OCI-M1 (cell line): ENCODE measurements at regions not wholly inside any gene's neighbourhood (a gene's known extent, or its start where the extent isn't known, plus 50 kb on each side); places are given as distances from the start of the nearest gene placed in this dataset.

Experiments
- DNase-seq: peaks from one replicate; lab custom pipeline; 2025; lab: John Stamatoyannopoulos, UW

DNA sequence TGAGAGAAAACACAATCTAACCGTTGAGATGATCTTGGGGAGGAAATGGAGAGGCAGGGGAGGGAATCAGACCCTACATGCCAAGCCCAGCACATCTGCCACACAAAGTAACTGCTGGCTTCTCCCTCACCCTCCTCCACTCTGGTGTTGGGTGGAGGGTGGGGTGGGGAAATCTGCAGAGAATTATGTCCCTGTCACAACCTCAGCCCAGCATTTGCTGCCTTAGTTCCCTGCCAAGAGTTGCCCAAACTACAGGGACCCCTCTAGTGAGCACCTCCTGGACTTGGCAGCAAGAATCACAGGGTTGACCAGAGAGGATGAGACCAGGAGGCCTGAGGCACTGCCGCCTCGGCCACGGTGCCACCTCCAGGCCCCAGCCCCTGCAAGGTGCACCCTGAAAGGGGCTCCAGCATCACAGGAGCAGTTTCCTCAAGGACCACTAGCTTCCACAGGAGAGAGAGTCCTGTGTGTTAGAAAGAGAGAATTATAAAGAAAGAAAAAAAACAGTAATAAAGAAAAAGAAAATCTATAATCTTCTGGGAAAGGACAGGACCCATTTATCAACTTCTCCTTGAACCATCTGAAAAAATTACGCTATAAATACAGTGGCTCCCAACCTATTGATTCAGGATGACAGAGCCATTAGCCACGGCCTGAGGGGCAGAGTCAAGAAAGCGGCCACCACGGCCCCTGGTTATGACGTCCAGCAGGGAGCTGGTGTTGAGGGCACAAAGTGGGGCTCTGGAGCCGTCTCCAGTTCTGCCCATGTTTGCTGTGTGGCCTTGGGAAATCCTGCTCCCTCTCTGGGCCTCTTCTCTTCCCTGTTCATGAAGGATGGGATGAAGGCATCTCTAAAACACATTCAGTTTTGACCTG is 451.7 kb downstream of the MATN1 start:
- no peak for DNase-seq

DNA sequence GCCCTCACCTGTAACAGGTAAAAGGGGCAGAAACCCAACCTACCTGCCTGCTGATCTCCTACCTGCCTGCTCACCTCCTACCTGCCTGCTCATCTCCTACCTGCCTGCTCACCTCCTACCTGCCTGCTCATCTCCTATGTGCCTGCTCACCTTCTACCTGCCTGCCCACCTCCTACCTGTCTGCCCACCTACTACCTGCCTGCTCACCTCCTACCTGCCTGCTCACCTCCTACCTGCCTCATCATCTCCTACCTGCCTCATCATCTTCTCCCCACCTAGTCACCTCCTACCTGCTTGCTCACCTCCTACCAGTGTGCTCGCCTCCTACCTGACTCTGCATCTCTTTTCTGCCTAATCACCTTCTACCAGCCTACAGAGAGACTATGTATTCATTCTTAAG is 452.9 kb downstream of the MATN1 start:
- DNase-seq: no peak

GRCh38 chr1:30268923-30269666 is 454.3 kb downstream of the MATN1 start:
- no peak for DNase-seq

- DNase-seq: no peak
Measured at GRCh38 chr1:30267856-30268255, 455.5 kb downstream of the MATN1 start.

GRCh38 chr1:30267046-30267445 is 456.3 kb downstream of the MATN1 start:
- DNase-seq: no peak

- no peak for DNase-seq
Measured at GRCh38 chr1:30265127-30266070, 458.0 kb downstream of the MATN1 start.

- DNase-seq: no peak
Measured at GRCh38 chr1:30264672-30265025, 458.7 kb downstream of the MATN1 start.

- DNase-seq: no peak
Measured at GRCh38 chr1:30263888-30264671, 459.3 kb downstream of the MATN1 start.

- no peak for DNase-seq
Measured at GRCh38 chr1:30263405-30263804, 460.0 kb downstream of the MATN1 start.

DNA sequence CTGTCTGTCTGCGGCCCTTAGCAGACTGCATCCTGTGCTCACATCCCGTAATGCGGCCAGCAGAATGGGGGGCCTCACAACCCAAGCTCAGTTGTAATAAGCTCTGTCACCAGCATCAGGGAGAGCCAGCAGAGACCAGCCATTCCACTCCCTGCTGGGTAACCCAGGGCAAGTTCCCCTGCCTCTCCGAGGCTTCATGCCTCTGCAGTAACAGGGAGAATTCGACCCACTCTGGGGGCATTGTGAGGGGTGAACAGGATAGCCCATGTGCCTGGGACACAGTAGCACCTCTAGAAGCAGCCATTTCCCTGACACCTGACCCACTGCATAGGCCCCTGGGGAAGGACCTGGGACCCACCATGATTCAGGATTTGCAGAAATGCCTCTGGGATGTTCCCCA is 461.2 kb downstream of the MATN1 start:
- no peak for DNase-seq

DNA sequence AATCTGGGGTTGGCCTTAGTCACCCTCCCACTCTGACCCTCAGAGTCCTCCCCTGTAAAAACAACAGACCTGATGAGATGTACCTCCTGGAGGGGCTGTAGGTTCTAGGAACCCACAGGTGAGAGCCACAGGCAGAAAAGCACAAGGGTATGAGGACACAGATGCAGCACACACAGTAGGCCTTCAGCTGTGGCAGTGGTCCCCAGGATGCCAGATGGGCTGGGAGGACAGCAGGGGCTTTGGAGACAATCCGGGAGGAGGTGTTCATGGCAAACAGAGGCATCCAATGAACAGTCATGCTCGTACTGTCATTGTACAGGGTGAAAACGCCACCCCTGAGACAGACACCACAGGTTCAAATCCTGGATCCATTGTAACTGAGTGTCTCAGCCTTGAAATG is 463.1 kb downstream of the MATN1 start:
- DNase-seq: no peak

GRCh38 chr1:30259631-30260030 is 463.8 kb downstream of the MATN1 start:
- DNase-seq: no peak

DNA sequence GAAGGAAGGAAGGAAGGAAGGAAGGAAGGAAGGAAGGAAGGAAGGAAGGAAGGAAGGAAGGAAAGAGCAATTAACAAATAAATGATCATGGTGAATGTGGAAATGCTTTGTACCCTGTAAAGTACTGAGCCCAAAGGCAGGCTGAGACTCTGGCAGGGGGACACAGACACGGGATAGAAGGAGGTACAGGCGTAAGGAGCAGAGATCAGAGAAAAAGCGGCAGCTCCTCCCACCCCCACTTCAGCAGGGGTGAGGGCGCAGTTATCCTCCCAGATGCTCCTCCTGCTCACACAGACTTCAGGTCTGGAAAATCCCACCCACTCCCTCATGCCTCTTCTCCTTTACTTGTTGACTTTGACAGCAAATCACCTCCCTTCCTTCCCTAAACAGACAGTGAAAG is 464.5 kb downstream of the MATN1 start:
- no peak for DNase-seq

- DNase-seq: no peak
Measured at GRCh38 chr1:30258471-30258870, 464.9 kb downstream of the MATN1 start.

DNA sequence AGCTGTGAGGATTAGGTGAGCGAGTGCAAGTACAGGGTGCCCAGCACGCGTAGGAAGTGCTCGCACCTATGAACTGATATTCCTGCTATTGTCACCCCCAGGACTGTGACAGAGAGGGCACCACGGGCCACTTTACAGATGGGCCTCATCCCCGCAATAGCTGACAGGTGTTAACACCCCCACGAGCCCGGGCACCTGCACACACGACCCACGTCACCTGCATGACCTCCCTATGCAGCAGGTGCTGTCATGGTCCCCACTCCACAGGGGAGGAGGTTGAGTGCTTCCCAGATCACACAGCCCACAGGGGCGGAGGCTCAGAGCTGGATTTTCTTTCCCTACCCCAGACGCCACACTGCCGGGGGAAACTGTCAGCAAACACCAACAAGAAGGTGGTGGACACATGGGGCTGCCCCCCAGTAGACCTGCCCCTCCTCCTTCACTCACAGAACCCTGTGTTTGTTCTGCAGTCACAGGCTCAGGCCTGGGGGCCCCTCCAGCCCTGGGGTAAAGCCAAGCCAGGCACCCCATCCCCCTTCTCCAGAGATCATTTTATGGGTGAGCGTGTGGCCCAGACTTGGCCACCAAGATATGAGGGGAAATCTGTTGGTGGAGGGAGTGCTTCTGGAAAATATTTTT is 465.5 kb downstream of the MATN1 start:
- no peak for DNase-seq

DNA sequence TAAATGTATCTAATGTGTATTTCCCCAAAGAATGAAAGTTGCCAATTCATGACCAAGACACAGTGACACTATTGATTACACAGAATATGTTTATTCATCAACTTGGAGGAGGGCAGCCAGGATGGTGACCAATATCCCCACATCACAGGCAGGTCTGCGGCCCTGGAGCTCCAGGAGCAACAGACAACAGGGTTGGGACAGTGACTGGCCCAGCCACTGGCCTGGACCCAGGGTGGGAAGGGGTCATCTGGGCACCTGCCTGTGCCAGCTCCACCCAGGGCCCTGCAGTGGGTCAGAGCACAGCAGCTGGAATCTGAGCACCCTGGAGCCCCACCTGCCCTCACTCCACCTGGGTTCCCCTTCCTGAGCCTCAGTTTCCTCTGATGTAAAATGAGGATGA is 466.1 kb downstream of the MATN1 start:
- DNase-seq: no peak

- DNase-seq: no peak
Measured at GRCh38 chr1:30256911-30257310, 466.5 kb downstream of the MATN1 start.

GRCh38 chr1:30255111-30255724 is 468.2 kb downstream of the MATN1 start:
- DNase-seq: no peak

DNA sequence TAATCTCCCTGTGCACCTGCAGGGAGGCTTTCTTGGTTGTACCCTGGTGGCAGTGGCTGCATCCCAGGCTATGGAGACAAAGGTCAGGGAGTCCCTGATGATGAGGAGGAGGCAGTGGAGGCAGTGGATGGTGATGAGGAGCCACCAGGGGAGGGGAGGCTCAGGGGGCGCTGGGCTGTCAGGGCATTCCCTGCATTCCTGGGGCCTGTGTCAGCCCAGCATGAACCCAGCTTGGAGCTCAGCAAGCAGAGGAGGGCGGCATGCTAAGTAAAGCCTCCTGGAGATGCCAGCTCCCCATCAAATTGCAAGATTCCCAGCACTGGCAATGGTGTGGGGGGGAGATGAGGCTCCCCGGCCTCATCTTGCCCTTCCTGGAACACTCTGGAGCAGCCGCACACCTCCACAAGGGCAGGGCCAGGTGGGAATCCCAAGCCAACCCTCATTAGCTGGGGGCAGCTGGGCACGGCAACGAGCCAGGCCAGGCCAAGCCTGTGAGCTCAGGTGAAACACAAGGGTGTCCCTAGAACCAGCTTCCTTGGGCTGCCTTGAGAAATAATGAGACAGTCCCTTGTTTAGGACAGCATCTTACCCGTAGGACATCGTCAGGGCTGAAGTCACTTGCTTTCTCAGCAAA is 469.5 kb downstream of the MATN1 start:
- DNase-seq: no peak

DNA sequence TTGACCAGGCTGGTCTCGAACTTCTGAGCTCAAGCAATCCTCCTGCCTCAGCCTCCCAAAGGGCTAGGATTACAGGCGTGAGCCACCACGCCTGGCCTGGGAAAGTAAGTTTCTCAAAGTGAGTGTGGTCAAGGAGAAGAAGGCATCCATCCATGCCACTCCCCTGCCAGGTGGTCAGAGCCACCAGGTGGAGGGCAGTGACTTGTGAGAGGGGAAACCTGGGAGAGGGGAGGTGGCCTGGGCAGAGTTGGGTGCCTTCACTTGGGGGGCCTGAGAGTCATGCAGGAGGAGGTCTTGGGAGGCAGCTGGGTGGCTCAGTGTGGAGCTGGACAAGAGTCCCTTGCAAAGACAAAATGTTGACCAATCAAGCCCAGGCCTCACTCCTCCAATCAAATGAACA is 470.0 kb downstream of the MATN1 start:
- DNase-seq: no peak
